Activated B cell treated with CpG ODN at 0.5 μM for 24 hours (primary cell): ENCODE measurements at regions not wholly inside any gene's neighbourhood (a gene's known extent, or its start where the extent isn't known, plus 50 kb on each side); places are given as distances from the start of the nearest gene placed in this dataset.

Experiments used
- ATAC-seq: fragments of 200-7000 bp; cut with Tn5 transposase; one replicate; pipeline ENCODE4 v1.10.0; 2021; ENCODE audit warnings: low read depth, mild to moderate bottlenecking, moderate library complexity
- CTCF ChIA-PET: fragments of 350-600 bp; sonication (Branson Sonifier 250); formaldehyde crosslinking; loops from one replicate; lab custom pipeline; 2021; ENCODE audit warnings: antibody characterized with exemption; lab: Charles Lee
- POLR2A ChIA-PET: fragments of 350-600 bp; sonication (Branson Sonifier 250); formaldehyde crosslinking; loops from one replicate; lab custom pipeline; 2021; ENCODE audit warnings: antibody characterized with exemption; lab: Charles Lee
- DNase-seq: peaks from one replicate; pipeline ENCODE4 v3.0.0; 2022
- H3K27ac Mint-ChIP-seq: one replicate; pipeline ENCODE4 v1.8.0; 2020; ENCODE audit warnings: mixed read lengths
- H3K27me3 Mint-ChIP-seq: one replicate; pipeline ENCODE4 v1.8.0; 2021; ENCODE audit warnings: mixed read lengths
- H3K36me3 Mint-ChIP-seq: one replicate; pipeline ENCODE4 v1.8.0; 2021; ENCODE audit warnings: low read depth, mixed read lengths
- H3K4me1 Mint-ChIP-seq: one replicate; pipeline ENCODE4 v1.8.0; 2021; ENCODE audit warnings: mixed read lengths
- H3K4me3 Mint-ChIP-seq: one replicate; pipeline ENCODE4 v1.8.0; 2020; ENCODE audit warnings: mild to moderate bottlenecking, mixed read lengths
- H3K9me3 Mint-ChIP-seq: one replicate; pipeline ENCODE4 v1.8.0; 2020; ENCODE audit warnings: mixed read lengths
- intact Hi-C: fragments of 100-400 bp; cut with micrococcal nuclease; formaldehyde crosslinking; loops from one replicate; pipeline ENCODE4 v1.15.1; 2024
- TF ChIP-seq, protein P1 (sequence below): fragments of 200-600 bp; IDR thresholded peaks from one replicate; pipeline ENCODE4 v1.8.0; 2022; ENCODE audit warnings: antibody characterized with exemption, mild to moderate bottlenecking

DNA sequence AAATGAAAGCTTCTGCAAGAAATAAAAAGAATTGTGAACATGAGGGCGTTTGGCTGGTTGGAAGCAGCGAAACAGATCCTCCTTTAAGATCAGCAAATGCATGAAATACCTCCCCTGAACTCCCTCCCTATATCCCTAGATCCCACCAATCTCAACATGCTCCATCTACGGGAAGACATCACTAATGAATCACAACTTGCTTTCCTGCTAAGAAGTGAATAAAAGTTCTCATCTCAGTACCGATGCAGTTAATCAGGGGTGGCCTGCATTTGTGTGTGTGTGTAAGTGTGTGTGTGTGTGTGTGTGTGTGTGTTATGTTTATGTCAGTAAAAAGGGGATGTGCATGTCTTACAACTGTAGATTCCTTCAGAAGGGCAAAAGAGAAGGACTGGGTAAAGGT, 238.7 kb downstream of the LIG4 start:
- no peaks in the 10 kb centered on the region for H3K27me3 Mint-ChIP-seq
- no peak overlapping the region for H3K4me3 Mint-ChIP-seq
- POLR2A ChIA-PET: no interaction called here
- intact Hi-C loops: no loop called here
- H3K36me3 Mint-ChIP-seq: no peaks in the 10 kb centered on the region
- no peak overlapping the region for H3K27ac Mint-ChIP-seq
- no peaks in the 10 kb centered on the region for H3K9me3 Mint-ChIP-seq
- no peak for DNase-seq
- no peaks in the 10 kb centered on the region for H3K4me1 Mint-ChIP-seq
- no peak for ATAC-seq
- CTCF ChIA-PET: no interaction called here
- TF ChIP-seq, protein P1, sequence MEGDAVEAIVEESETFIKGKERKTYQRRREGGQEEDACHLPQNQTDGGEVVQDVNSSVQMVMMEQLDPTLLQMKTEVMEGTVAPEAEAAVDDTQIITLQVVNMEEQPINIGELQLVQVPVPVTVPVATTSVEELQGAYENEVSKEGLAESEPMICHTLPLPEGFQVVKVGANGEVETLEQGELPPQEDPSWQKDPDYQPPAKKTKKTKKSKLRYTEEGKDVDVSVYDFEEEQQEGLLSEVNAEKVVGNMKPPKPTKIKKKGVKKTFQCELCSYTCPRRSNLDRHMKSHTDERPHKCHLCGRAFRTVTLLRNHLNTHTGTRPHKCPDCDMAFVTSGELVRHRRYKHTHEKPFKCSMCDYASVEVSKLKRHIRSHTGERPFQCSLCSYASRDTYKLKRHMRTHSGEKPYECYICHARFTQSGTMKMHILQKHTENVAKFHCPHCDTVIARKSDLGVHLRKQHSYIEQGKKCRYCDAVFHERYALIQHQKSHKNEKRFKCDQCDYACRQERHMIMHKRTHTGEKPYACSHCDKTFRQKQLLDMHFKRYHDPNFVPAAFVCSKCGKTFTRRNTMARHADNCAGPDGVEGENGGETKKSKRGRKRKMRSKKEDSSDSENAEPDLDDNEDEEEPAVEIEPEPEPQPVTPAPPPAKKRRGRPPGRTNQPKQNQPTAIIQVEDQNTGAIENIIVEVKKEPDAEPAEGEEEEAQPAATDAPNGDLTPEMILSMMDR: no peak

DNA sequence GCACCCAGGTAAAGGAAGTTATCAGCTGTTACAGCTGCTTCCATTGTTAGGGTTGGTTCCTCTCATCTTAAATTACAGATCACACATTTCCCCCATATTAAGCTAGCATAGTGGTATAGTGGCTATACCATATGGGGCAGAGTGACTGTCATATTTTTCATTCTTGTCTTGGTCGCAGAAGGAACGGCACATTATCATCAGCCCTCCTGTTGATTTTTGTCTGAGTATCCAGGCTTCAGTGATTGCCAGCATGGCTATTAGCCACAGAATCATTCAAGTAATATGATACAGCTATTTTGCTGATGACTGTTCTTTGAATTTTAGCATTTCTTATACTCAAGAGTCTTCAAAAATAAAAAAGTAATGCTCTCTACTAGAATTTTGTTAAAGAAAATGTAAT, 240.9 kb downstream of the LIG4 start:
- Mint-ChIP-seq H3K36me3 (no peaks in the 10 kb centered on the region), H3K27me3 (no peaks in the 10 kb centered on the region), H3K27ac (no peak overlapping the region), H3K4me1 (no peaks in the 10 kb centered on the region), H3K4me3 (no peak overlapping the region), H3K9me3 (no peaks in the 10 kb centered on the region)
- DNase-seq: no peak
- no peak for ATAC-seq
- TF ChIP-seq, protein P1: no peak
- intact Hi-C loops: no loop called here
- ChIA-PET POLR2A (no interaction called here), CTCF (no interaction called here)

DNA sequence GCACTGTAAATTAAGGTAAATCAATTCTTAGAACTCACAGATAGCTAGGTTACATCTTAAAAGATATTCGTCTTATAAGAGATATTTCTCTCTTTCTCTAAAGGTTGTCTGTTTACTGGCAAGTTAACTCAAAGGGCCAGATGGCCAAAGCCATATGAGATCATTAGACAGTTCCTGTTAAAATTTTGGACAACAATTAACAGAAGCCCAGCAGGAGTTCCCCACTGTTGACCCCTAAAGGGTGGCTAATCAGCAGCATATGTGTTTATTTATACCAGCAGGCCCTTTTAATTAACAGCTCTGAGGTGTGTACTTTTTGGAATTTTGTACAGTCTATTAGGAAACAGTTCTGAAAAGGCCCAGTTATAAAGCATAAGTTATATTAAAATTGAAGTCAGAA, 245.8 kb downstream of the LIG4 start:
- ATAC-seq: no peak
- TF ChIP-seq, protein P1: no peak
- ChIA-PET POLR2A (no interaction called here), CTCF (no interaction called here)
- Mint-ChIP-seq H3K4me1 (no peaks in the 10 kb centered on the region), H3K36me3 (no peaks in the 10 kb centered on the region), H3K9me3 (no peaks in the 10 kb centered on the region), H3K27ac (no peak overlapping the region), H3K4me3 (no peak overlapping the region), H3K27me3 (no peaks in the 10 kb centered on the region)
- DNase-seq: no peak
- intact Hi-C loops: no loop called here

DNA sequence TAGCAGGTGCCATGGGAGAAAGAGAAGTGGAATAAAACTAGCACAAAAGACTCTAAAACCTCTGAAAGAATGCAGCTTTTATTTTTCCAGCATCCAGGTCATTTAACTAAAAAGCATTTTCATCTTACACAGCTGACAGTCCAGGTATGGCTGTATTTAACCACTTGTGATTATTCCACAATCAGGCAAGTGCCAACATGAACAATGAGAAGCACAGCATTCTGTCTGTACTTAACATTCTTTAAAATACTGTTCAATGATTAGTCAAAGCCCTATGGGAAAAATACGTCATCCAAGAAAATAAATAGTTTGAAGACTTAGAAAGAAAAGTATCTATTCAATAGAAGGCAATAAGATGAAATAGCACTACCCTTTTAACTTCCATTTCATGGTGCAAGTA, 246.9 kb downstream of the LIG4 start:
- H3K9me3 Mint-ChIP-seq: no peaks in the 10 kb centered on the region
- no peaks in the 10 kb centered on the region for H3K36me3 Mint-ChIP-seq
- POLR2A ChIA-PET: no interaction called here
- no peaks in the 10 kb centered on the region for H3K4me1 Mint-ChIP-seq
- CTCF ChIA-PET: no interaction called here
- TF ChIP-seq, protein P1: no peak
- ATAC-seq (no peak), DNase-seq (no peak)
- no peaks in the 10 kb centered on the region for H3K27me3 Mint-ChIP-seq
- intact Hi-C loops: no loop called here
- H3K4me3 Mint-ChIP-seq: no peak overlapping the region
- H3K27ac Mint-ChIP-seq: no peak overlapping the region

DNA sequence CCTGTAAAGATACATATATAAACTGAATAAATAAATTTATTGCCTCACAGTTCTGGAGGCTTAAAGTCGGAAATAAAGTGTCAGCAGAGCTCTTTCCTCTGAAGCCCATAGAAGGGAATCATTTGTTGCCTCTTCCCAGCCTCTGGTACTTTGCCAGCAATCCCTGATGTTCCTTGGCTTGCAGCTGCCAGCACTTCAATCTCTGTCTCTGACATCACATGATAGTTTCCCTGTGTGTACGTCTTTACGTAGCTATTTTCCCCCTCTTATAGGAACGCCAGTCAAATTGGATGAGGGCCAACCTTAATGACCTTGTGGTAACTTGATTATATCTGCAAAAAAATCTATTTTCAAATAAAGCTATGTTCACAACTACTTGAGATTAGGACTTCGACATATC, 250.9 kb downstream of the LIG4 start:
- POLR2A ChIA-PET: no interaction called here
- Mint-ChIP-seq H3K27me3 (no peaks in the 10 kb centered on the region), H3K9me3 (no peaks in the 10 kb centered on the region), H3K27ac (no peak overlapping the region), H3K4me1 (no peaks in the 10 kb centered on the region), H3K36me3 (no peaks in the 10 kb centered on the region), H3K4me3 (no peak overlapping the region)
- intact Hi-C loops: no loop called here
- DNase-seq: no peak
- TF ChIP-seq, protein P1: no peak
- ATAC-seq: no peak
- CTCF ChIA-PET: no interaction called here
